ENCODE measurements at regions not wholly inside any gene's neighbourhood (a gene's known extent, or its start where the extent isn't known, plus 50 kb on each side); places are given as distances from the start of the nearest gene placed in this dataset.

- peak; percentile 20 for DNase-seq
These were observed 316.2 kb upstream of the UMPS start for GRCh38 chr3:124413989-124414598.

- no peak for DNase-seq
These were observed 314.7 kb upstream of the UMPS start for GRCh38 chr3:124415446-124415960.

GRCh38 chr3:124419303-124419702 is 310.9 kb upstream of the UMPS start:
- no peak for DNase-seq

DNA sequence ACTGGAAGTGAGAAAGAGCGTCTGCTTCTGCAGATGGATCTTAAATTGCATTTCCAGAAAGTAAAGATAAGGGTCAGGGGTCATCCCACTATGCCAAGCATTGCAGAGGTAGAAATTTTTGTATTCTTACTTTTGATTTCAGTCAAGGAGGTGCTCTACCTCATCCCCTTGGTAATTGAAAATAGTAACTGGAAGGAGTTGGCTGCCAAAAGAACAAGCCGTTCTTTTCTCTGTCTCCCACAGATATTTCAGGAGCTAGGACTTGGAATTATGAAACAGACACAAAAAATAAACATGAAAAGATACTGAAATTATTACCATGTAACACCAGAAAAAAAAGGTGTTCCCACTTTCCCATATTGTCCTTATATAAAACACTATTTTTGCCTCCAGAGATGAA is 309.9 kb upstream of the UMPS start:
- no peak for DNase-seq

DNA sequence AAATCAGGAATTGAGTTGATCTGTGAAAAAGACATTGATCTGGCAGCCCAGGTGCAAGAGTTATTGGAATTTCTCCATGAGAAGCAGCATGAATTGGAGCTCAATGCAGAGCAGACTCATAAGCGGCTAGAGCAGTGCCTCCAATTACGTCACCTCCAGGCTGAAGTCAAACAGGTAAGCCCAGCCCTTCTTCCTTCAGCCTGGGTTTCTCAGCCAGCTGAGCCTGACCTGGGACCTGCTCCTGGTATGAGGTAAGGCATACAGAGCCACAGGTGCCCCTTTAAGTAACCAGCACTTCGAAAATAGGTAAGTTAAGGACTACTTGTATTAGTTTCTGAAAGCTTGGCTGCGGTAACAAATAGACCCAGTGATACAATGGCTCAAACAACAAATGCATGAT is 307.4 kb upstream of the UMPS start:
- no peak for DNase-seq

- no peak for DNase-seq
These were observed 305.9 kb upstream of the UMPS start for GRCh38 chr3:124424396-124424795.

DNA sequence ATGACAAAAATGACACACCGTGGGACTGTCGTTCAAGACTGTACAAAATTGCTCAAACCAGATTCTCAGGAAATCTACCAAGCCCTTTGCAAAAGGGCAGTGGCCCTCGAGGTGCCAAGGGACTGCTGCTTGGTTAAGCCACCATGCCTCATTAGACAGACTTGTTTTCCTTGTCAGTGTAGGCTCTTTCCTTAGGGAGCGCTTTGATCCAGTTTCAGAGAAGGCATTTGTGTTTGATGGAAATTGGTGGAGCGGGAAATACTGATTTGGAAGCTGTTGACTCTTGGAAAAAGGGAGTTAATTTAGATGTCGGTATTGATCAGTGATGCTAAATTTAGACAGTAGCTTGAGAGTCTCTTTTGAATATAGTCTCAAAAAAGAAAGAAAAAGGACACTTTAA is 304.3 kb upstream of the UMPS start:
- no peak for DNase-seq

DNA sequence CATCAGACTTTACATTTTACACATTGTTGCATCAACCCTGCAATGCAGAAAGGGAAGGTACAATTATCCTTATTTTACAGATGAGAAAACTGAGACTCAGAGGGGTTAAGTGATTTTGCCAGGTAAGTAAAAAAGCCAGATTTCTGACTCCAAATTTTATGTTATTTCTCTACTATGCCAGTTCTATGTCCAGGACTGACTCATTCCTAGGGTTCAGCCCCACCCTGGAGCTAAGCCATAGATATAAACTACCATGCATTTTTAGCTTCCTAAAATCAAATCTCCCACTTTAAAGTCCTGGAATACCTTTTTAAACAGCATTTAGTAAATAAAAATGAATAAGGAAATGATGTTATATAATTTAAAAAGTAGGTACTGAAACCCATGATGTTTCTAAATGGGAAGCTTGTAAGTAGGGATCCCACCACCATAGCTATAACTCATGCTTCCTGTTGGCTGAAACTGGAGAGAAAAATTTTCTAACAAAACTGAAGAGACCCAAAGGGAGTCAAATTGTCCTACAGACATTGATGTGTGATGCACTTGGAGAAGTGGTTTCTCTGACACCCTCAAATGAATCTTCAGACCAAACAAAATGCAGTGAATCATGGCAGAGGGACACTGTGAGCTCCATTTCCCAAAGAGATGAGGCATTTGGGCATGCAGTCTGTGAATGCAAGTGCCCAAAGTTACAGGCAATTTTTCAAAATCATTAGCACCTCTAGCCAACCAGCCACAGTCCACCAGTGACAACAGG is 301.7 kb upstream of the UMPS start:
- no peak for DNase-seq

DNA sequence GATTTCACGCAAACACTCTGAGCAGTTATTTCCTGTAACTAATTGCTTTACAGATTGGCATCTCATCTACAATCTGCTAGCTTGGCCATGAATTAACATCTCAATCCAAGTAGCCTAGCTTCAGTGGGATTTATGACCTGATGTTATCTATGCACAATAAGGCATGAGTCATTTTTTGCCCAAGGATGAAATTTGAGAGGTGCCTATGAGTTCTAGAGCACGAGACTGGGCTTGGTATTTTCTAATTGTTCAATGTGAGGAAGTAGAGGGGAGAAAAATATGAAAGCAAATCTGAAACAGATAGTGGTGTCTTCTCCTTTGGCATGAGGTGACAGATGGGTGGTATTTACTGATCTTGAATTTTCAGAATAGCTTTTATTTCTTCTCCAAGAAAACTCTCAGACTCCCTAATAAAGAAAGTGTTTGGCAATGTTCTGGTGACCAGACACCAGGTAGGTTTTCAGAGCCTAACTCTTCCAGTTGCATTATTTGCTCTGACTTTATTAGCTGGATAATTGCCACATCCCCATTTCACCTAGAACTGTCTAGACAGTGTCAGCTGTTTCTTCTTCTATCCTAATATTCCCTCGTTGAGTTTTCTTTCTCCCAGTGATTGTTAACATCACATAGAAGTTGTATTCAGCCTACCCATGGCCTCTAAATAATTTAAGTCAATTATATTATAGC is 301.0 kb upstream of the UMPS start:
- DNase-seq, result peak; percentile 14

DNA sequence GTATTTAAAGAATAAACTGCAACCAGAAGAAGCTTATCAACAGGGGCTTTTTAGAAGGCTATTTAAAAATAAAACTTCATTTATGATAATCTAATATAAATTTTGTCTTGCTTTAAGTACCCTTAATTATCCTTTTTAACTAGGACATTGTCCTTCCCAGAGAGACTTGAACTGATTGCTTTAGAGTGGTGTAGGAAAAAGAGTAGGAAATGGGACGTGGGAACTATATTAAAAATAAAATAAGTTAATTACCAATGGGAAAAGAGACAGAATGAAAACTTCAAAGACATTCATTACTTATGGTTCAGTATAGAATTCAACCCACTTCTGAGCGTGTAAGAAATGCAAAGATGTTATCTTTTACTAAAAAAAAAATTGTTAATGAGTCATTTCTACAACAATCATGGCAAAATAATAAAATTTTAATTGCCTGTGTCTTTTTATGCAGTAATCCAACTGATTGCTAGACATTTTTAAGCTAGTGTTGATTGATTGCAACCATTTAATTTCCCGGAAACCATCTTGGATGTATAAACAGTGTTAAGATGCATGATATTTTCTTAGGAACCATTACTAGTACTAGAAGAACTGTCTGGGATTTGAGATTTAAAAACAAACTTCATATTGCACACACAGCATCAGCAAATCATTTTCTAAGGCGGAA is 298.8 kb upstream of the UMPS start:
- DNase-seq, result no peak

- DNase-seq, result no peak
These were observed 296.1 kb upstream of the UMPS start for GRCh38 chr3:124434176-124434575.

- DNase-seq, result no peak
These were observed 294.8 kb upstream of the UMPS start for GRCh38 chr3:124435467-124435866.

- DNase-seq, result no peak
These were observed 291.4 kb upstream of the UMPS start for GRCh38 chr3:124438813-124439212.

- no peak for DNase-seq
These were observed 290.6 kb upstream of the UMPS start for GRCh38 chr3:124439603-124440002.

GRCh38 chr3:124441766-124442165 is 288.5 kb upstream of the UMPS start:
- DNase-seq, result no peak

DNA sequence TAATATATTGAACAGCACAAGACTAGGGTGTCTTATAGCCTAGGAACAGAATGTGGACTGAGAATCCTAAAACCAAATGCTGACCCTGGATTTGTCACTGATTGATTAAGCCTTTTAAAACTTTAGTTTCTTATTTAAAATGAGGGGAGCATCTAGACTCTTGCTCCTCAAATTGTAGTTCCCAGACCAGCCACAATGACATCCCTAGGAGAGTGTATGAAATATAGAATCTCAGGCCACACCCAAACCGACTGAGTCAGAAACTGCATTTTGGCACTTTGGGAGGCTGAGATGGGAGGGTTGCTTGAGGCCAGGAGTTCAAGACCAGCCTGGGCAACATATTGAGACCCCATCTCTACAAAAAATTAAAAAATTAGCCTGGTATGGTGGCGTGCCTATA is 287.8 kb upstream of the UMPS start:
- DNase-seq, result no peak

DNA sequence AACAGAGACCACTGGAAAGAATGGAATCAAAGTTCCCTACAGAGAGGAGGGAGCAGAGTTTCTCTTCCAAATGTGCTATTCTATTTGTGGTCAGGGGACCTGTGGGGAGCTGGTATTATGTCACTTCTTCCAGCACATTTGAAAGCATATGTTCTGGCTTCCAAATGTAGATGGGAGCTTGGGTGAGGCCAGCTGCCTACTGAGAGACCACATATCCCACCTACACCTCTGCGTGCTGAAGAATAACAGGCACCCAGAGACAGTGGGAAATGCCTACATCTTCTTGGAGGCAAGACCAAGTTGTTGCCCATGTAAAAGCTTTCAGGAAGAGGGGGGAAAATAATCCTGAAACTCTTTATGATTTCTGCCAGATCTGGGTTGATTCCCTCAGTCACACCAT is 286.8 kb upstream of the UMPS start:
- no peak for DNase-seq

GRCh38 chr3:124444075-124444474 is 286.2 kb upstream of the UMPS start:
- DNase-seq, result no peak

GRCh38 chr3:124444896-124445295 is 285.4 kb upstream of the UMPS start:
- DNase-seq, result no peak

DNA sequence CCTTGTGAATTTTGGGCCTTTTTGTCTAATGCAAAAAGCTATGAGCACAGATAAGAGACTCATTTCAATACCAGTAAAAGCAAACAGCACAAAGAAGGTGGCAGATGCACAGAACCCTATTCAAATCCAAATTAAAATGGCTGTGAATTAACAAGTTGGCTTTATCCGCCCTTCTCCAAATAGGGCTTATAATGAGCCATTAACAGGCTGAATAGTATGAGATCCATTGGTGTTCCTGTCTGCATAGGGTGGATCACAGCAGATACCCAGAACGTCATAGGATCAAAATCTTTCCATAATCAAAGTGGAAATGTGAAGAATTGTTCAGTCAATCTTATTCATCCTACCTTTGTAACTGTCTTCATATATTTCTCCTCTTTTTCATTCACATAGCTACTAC is 282.4 kb upstream of the UMPS start:
- no peak for DNase-seq

- DNase-seq, result no peak
These were observed 281.3 kb upstream of the UMPS start for GRCh38 chr3:124448954-124449353.

DNA sequence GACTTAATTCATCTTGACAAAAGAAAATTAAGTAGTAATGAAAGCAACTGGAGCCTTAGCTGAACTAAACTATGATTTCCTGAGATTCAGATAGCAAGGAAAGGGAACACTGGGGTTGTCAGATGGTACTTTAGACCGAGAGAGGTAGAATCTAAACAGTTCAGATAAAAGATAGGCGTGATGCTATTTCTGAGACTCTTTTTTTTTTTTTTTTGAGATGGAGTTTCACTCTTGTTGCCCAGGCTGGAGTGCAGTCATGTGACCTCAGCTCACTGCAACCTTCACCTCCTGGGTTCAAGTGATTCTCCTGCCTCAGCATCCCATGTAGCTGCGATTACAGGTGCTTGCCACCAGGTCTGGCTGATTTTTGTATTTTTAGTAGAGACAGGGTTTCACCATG is 279.9 kb upstream of the UMPS start:
- no peak for DNase-seq

DNA sequence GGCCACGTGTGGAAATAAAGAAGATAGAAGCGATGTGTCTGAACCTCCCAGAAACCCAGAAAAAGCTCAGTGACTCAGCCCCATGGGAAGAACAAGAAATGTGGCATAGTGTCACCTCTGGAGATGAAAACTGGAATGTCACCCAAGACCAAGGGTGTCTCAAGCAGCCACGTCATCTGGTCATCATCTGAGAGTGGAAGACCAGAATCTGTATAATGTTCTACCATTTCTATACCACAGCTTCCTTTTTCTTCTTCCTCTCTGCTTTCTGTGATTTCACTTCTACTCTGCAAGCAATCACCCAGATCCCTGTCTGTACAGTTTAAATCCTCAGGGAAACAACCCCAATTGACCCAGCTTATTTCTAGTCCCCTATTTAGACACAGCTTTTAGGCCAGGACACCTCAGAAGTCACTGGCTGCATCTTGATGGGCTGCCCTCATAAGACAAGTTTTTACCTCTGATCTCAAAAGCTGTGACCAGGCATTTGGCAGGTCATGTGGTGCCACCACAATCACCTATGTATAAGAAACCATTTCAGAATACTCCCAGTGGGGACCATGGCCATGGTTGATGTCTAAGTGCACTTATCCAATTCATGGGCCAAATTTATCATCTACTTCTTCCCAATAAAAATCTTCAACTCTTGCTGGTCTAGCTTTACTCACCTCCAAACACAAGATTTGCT is 278.5 kb upstream of the UMPS start:
- DNase-seq, result no peak

Data from NCI-H1105 (cell line).